ENCODE measurements at regions not wholly inside any gene's neighbourhood (a gene's known extent, or its start where the extent isn't known, plus 50 kb on each side); places are given as distances from the start of the nearest gene placed in this dataset.

GRCh38 chr2:58879834-58880233, 638.7 kb upstream of the FANCL start:
- TF ChIP-seq, protein P1, sequence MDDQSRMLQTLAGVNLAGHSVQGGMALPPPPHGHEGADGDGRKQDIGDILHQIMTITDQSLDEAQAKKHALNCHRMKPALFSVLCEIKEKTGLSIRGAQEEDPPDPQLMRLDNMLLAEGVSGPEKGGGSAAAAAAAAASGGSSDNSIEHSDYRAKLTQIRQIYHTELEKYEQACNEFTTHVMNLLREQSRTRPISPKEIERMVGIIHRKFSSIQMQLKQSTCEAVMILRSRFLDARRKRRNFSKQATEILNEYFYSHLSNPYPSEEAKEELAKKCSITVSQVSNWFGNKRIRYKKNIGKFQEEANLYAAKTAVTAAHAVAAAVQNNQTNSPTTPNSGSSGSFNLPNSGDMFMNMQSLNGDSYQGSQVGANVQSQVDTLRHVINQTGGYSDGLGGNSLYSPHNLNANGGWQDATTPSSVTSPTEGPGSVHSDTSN (IDR thresholded peaks at IDR 0.05), result no peak
- TF ChIP-seq BHLHE40 (IDR thresholded peaks at IDR 0.05; ENCODE audit: low read depth, low read length) (no peak), SREBF2 (IDR thresholded peaks at IDR 0.05) (no peak), ZFP36 (IDR thresholded peaks at IDR 0.05; ENCODE audit: borderline replicate concordance, partially characterized antibody) (no peak), ZNF302 (CRISPR knock-in tag; IDR thresholded peaks at IDR 0.05) (no peak), CEBPB (IDR thresholded peaks at IDR 0.05) (no peak), POLR2AphosphoS2 (conservative IDR thresholded peaks at IDR 0.05; ENCODE audit: low read length) (no peak), CTCF (IDR thresholded peaks at IDR 0.05) (no peak), MAZ (IDR thresholded peaks at IDR 0.05; ENCODE audit: borderline replicate concordance, low read depth, low read length) (no peak), REST (IDR thresholded peaks at IDR 0.05) (no peak), EP300 (IDR thresholded peaks at IDR 0.05) (no peak), MAX (IDR thresholded peaks at IDR 0.05) (no peak)
- TF ChIP-seq, protein P2, sequence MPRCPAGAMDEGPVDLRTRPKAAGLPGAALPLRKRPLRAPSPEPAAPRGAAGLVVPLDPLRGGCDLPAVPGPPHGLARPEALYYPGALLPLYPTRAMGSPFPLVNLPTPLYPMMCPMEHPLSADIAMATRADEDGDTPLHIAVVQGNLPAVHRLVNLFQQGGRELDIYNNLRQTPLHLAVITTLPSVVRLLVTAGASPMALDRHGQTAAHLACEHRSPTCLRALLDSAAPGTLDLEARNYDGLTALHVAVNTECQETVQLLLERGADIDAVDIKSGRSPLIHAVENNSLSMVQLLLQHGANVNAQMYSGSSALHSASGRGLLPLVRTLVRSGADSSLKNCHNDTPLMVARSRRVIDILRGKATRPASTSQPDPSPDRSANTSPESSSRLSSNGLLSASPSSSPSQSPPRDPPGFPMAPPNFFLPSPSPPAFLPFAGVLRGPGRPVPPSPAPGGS (IDR thresholded peaks at IDR 0.05), result no peak

Measured in A549 (cell line).